SHP77 (cell line): ENCODE measurements at regions not wholly inside any gene's neighbourhood (a gene's known extent, or its start where the extent isn't known, plus 50 kb on each side); places are given as distances from the start of the nearest gene placed in this dataset.

Experiments
- DNase-seq, 2 experiments: peaks; one replicate each; lab custom pipeline; 2025; lab: John Stamatoyannopoulos, UW

DNA sequence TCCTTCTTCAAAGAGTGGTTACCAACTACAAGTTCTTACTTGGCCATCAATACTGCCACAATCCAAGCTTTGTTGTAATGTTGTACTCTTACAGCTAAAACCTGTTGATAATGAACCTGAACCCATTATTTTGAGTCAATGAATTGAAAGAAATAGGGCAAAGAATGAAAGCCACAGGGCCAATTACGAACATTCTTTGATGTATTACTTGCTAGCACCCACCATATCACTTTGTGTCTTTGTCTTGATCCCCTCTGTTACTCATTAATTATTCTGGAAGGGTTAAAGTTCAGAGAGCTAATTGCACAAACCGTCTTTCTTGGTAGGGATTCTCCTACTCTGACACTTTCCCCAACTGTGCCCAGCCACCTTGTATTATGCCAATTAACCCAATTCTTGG, 53.2 kb upstream of the TFEC start:
- DNase-seq: no peak

DNA sequence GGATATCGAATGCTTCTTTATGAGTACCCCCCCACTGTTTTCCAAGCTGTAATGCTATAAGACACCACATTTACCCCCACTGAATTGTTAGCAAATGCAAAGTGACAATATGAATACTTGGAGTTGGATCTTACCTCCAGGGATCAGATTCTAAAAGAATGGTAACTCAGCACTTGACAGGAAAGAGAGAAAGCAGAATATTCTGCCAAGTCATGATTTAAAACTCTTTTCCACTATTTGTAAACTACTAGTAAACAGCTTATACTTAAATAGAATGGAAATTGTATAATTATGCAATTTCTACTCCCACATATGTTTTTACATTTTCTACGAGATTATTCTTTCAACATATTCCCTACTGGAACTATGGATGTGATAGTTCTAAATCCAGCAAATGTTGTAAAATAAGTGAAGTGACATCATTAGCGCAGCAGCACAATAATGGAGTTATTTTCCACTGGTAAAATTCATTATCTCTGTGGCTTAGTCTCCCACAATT, 56.0 kb upstream of the TFEC start:
- no peak for DNase-seq

DNA sequence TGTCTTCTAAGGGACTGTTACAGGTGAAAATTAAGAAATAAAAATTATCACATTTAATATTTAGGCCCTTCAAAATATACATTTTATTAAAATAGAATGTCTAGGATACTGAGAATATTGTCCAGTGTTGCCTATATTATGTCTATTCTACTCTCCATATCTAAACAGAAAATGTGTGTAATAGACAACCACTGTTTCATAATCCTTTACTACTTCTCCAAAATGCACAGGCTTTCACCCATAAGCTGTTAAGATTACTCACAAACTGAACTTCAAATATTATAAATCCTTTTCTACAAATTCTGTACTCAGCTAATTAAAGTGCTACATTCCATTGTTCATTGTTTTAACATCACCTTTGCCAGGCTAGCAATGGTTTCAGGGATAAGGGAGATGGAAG, 56.7 kb upstream of the TFEC start:
- no peak for DNase-seq

DNA sequence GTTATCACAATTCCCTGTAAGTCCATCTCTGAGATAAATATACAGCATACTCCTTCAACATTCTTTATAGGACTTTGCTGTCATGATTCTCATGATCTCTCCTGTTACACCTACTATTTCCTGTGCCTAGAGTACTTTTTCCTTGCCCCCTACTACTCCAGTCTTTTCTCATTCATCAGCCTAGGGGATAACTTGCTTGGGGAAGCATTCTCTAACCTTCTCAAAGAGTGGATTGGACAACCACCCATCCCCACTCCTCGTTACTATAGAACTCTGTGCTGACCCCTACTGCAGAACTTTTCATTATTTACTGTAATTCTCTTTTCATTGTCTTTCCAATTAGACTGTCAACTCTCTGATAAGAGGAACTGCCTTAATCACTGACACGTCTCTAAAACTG, 57.4 kb upstream of the TFEC start:
- no peak for DNase-seq

DNA sequence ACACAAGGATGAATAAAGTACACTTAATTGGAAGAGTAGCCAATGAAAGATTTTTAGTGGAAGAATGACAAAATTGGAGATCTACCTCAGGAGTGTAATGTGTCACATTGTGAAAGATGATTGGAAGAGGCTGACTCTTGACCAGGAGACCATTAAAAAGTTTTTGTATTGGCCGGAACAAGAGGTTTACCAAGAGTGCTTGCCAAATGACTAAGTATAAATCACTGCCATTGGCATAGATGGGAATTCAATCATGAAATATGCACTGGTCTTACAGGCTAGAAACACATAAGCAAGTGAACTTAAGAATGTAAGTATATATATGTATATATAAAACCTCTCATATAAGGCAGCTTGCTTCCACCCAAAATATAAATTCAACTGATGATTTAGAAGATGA, 58.7 kb upstream of the TFEC start:
- no peak for DNase-seq

DNA sequence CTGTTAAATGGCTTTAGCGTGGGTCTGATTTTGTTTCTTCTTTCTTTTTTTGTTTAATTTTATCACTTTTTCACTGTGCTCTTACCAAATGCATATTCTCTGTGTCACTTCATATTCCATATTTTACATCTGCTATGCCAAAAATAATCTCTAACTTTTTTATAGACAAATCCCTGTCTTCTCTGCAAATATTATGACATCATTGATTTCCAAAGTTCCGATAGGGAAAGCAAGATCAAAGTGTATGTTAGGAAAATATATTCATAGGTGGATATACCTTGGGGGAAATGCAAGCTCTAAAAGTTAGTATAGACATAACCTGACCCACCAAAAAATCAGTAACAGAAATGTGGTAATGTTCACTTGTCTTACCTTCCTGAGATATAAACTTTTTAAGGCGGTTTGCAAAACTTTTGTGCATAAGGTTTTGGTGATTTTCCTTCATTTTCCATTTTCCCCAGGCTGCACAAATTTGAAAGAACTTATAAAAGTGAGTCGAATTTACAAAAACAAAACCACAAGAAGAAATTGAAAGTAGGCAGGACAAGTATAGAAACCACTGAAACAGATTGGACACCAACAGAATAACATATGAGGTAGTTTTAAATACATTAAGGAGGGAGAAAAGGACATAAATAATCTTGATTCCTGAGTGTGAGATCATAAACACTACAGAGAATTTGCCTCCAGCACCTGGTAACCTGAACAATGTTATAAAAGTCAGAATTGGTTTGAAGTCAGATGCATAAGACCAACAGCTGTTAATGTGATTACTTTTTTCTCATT, 63.1 kb upstream of the TFEC start:
- DNase-seq: no peak

DNA sequence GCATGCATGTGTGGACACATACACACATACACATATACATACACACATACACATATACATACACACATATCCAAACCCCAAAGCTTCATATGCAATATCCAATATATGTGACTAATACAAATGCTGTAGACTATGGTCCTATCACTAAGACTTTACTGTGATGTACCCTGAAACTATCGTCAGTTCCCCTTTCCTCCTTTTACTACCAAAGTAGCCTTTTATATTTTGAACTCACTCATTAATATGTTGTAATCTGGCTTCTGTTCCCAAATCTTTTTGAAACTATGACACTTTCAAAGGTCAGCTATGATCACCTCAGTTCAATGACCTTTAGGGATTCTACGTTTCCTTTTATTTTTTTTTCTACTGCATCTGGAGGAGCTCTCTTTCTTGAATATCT, 64.8 kb upstream of the TFEC start:
- no peak for DNase-seq

DNA sequence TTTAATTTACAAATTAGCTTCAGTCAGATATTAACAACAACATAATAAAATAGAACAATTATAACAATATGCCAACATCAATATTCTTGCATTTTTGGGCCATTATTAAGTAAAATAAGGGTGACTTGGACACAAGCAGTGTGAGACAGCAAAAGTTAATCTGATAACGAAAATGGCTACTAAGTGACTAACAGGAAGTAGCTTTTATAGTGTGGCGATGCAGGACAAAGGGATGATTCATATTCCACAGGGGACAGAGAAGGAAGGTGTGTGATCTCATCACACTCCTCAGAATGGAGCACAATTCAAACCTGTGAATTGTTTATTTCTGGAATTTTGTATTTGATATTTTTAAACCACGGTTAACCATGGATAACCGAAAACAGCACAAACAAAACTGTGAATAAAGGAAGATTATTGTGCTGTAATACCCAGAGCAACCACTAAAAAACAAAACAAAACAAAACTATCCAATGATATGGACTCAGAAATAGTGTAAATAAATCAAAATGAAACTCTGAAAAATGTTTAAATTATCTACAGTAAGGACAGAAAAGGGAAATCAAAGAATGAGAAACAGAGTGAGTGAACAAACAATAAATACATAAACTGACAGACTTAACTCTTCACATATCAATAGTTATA, 66.9 kb upstream of the TFEC start:
- no peak for DNase-seq

DNA sequence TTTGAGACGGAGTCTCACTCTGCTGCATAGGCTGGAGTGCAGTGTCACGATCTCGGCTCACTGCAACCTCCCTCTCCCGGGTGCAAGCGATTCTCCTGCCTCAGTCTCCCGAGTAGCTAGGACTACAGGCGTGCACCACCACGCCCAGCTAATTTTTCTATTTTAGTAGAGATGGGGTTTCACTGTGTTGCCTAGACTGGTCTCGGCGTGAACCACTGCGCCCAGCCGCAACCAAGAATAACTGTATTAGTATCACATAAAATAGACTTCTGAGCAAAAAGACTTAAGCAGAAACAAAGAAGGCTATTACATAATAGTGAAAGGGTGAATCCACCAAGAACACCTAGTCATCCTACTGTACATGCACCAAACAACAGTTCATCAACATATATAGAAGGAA, 67.6 kb upstream of the TFEC start:
- no peak for DNase-seq

DNA sequence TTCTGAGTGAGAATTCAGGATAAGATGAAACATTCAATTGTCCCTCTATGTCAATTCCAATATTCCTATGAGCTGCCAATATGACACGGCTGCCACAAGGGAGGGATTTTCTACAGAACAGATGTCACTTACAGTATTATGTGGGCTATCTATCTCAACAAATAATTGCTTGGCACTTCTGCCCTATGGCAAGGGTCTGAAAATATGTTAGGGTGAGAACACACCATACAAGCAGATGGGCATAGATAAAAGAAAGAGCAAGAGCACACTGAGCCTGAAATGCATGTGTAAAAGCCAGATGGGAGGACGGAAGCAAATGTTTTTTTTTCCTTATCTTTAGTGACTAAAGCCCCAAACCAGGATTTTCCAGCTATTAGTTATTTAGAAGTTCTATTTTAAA, 70.1 kb upstream of the TFEC start:
- DNase-seq: no peak

DNA sequence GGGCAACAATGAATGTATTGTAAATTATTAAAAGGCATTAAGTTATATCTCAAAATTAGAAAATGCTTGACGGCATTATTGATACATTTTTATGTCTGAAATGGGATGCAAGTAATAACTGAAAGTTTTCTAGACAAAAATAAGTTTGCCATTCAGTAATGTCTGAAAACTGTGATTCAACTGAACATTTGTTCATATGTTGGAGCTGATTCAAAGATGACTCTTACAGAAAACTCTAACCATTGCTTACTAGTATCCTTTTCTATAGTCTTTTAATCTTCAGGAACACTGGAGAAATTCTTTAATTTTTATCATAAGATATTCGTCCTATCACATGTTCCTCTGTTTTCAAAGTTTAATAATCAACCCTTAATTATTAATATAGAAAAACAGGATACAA, 71.1 kb upstream of the TFEC start:
- DNase-seq: no peak

DNA sequence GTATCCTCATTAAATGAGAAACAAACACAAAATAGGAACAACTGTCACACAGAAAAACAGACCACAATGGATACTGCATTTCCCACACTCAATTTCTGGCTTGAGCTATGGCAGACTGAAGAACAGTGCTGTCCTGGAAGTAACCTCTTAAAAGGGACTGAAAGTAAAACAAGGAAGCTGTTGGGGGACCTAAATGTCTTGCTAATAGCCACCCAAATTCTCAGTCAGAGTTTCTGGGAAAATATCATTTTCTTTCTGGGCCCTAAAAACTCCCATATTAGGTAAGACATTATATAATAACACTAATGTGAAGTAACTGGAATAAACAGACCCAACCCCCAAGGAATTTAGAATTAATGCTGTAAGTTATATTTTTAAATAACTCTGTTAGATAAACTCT, 80.9 kb upstream of the TFEC start:
- no peak for DNase-seq

DNA sequence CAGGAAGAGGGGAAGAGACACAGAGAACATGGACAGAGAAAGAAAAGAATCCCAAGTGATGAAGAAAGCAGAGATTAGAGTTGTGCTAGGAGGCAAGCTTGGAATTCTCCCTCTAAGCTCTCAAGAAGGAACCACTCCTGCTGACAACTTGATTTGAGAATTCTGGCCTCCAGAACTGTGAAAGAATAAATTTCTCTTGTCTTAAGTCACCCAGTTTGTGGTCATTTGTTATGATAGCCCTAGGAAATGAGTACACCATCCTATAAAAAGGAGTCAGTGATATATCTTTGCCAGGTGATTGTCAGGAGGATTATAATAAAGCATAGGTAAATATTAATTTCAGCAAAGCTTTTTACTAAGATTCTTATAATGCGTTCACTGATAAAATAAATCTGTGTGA, 82.7 kb upstream of the TFEC start:
- DNase-seq: no peak

DNA sequence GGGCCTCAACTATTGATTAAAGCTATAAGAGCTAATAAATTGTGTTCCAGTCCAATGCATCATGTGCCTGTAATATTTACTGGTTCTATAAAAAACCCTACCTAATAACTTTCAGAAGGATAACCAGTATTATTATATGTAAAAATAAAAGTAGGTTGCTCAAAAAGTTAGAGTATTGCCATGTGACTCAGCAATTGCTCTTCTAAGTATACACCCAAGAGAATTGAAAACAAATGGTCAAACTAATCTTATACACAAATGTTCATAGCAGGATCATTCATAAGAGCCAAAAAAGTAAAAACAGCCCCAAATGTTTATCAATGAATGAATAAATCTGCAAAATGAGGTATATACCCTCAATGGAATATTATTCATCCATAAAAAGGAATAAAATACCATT, 89.5 kb upstream of the TES start:
- no peak for DNase-seq

DNA sequence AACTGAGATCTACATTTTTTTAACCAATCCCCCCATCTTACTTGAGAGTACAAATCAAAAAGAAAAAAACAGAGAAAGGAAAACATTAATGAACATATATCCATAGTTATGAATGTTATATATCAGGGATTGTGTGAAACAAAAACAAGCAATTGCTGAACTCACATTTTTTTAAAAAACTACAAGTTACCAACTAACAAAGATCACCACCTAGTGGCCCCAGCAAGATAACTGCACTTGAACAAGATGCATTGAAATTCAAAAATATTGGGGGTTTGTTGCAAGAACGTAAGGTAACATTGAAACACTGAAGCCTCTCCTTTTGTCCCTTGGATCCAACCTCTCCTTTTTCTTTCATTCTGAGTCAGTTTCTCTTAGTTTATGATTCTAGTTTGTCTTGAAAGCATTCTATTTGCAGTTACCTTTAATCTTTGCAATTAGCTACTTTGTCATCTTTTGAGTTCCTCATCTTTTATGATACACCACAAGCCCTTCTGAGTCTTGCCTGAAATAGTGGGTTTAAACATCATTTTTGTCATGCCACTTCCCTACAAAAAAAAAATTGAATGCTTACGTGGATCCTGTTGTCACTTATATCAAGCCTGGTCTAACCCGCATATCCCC, 87.3 kb upstream of the TES start:
- DNase-seq: peak in 1 of 2 experiments; percentile 17

DNA sequence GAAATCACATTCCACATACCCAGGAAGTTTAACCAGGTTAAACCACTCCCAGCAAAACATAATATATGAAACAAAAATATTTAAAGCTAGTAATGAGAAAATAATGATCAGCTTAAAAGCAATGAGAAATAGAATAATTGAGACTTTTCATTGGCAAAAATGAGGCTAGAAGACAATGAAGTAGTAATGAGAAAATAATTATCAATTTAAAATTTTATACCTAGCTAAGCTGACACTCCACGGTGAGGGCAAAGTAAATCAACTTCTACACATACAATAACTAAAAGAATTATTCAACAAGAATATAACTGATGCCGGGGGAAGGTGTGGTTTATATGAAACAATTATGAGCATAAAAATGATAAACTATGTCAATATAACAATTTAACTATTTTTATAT, 82.2 kb upstream of the TES start:
- no peak for DNase-seq

DNA sequence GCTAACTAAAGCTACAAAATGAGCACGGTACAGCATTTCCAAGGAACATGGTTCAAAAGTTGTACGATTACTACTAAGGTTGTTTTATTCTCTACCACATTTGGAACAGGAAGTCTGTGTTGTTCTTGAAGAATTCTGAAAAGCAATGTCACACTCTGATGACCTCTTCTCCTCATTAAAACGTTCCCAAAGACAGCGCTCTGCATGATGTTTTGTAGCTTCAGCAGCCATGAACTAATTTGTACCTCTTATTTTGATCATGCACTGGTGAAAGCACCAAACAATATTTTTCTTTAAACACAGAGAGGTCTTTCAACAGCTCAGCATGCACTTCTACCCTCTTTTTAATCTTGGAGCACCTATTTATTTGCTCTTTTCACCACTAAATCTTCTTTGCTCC, 75.0 kb upstream of the TES start:
- no peak for DNase-seq

DNA sequence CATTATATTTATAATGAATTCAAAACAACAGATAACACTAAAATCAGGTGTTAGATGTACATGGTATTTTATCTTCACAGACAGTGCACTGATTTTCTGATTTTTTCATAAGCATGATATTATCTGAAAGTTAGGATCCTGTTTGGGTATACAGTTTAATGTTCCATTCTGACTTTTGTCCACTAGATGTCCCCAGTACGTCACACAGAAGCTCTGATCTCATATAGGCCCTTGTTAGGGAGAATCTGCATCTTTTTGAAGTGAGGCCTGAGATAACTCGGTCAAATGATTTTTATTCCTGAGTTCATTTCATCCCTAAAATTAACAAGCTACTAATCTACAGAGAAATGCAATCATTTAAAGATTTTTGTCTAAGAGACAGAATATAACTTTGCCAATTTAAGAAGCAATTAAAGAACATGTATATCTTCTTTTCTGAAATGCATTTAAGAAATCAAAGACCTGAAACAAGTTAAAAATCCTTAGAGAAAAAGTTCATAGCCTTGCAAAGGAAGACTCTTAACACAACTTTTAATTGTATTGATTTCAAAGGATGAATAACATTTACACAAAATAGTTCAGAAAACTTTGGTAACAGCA, 72.0 kb upstream of the TES start:
- DNase-seq: peak; percentile 29 to 40

DNA sequence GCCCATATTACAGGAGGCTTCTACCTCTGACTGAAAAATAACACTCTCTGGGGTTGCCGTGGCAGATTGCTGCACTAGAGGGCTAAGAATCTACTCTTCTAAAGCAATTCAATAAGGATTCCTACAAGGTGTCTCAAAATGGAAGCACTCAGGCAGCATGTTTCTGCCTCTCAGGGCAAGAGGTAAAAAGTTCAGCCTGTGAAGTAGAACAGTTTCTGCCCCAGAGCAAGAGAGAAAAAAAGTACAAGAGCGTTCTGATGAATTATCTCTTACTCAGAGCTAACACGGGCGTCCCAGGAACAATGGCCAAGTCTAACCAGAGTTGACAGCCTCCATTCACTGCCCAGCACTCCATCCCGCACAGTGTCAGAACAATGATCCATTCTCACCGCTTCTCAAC, 71.3 kb upstream of the TES start:
- no peak for DNase-seq

DNA sequence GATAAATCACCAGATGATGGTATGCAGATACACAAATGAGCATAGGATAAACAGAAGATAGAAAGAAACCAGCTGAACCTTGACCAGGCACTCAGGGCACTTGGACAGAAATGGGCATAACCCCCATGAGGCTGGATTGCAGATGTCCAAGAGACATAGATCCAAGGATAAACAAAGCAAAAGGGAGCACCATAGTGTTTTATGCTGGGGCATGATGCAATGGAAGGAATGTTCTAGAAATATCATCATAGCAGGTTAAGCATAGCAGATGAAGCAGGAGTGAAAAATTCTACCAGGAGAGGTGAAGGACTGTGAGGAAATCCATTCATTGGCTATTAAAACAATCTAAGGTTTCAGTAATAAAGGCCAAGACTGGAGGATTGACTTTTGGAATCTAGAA, 70.5 kb upstream of the TES start:
- DNase-seq: no peak

DNA sequence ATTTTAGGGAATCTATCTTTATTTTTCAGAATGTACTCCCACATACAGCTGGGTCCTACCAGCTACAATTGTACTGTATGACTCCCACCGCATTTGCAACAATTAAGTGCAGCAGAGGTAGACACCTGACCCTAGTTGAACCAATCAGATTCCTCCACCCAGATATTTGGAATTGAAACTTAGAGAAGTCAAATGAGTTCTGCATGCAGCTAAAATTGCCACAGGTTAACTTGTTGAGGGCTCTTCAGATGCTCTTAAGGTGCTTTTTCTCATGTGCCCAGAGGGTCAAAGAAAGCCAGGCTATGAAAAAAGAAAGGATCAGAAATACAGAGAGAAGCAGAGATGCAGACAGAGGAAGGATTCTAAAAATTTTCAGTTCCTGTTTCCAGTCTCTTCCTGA, 68.0 kb upstream of the TES start:
- no peak for DNase-seq

DNA sequence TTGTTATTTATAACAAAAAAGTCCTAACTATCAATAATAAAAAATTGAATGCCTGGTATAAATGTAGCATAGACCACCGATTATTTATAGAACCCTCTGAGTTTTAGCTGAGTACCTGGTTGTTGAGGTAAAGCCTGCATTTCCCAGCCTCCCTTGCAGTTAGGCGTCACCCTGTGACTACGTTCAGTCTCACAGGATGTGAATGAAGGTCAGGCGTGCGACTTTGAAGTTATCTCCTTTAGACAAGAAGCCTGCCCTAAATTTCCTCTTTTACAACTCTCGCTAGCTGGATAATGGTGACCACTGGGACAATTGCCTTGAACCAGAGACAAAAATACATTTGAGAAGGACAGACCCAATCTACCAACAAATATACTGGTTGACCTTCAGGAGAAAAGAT, 67.5 kb upstream of the TES start:
- DNase-seq: no peak

DNA sequence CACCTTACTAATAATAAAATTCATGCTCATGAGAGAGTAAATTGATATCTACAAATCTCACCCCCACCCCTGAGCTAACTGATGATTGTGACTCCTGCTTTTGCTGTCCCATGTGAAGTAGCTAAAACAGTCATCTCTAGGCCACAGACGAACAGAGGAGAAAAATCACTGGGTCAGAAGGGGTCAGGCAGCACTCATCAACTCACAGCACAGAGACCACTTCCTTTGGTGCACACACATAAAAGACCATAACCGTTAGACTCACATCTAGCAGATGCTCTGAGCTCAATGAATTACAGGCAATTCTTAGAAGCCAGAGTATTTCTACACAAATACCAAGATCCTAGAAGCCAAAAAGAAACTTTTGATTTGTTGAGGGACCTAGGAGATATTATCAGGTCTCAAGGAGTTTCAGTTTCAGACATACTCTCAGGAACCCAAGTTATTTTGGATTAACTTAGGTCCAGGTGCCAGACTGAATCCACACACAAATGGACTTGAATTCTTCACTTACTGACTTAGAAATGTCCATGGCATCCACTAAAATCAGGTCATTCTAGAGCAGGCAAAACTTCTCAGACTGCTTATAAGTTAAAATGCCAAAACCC, 65.0 kb upstream of the TES start:
- no peak for DNase-seq
